Parathyroid adenoma (tissue), 2 donors: ENCODE measurements at regions not wholly inside any gene's neighbourhood (a gene's known extent, or its start where the extent isn't known, plus 50 kb on each side); places are given as distances from the start of the nearest gene placed in this dataset.

Experiments used
- H2AFZ ChIP-seq: fragments of 300-600 bp; sonication (generic); one replicate; pipeline ENCODE4 v1.7.0; 2017; ENCODE audit warnings: antibody characterized with exemption, mild to moderate bottlenecking
- H3K27ac ChIP-seq: fragments of 300-600 bp; sonication (generic); one replicate; pipeline ENCODE4 v1.7.0; 2017
- H3K27me3 ChIP-seq: fragments of 300-600 bp; sonication (generic); one replicate; pipeline ENCODE4 v1.7.0; 2017; ENCODE audit warnings: low read length; ENCODE audit not compliant: control insufficient read depth, insufficient read depth
- H3K36me3 ChIP-seq: fragments of 300-600 bp; sonication (generic); one replicate; pipeline ENCODE4 v1.7.0; 2017; ENCODE audit warnings: low read length; ENCODE audit not compliant: control insufficient read depth, insufficient read depth
- H3K4me1 ChIP-seq: fragments of 300-600 bp; sonication (generic); one replicate; pipeline ENCODE4 v1.7.0; 2017; ENCODE audit warnings: control low read depth
- H3K4me2 ChIP-seq: fragments of 300-600 bp; sonication (generic); one replicate; pipeline ENCODE4 v1.7.0; 2017; ENCODE audit warnings: low read length
- H3K4me3 ChIP-seq: fragments of 300-600 bp; sonication (generic); one replicate; pipeline ENCODE4 v1.7.0; 2017; ENCODE audit warnings: low read depth, low read length
- H3K79me2 ChIP-seq: fragments of 300-600 bp; sonication (generic); one replicate; pipeline ENCODE4 v1.7.0; 2017; ENCODE audit warnings: control low read depth
- H3K9ac ChIP-seq: fragments of 300-600 bp; sonication (generic); one replicate; pipeline ENCODE4 v1.7.0; 2017; ENCODE audit warnings: mild to moderate bottlenecking
- H3K9me3 ChIP-seq: fragments of 300-600 bp; sonication (generic); one replicate; pipeline ENCODE4 v1.7.0; 2017; ENCODE audit warnings: low read length; ENCODE audit not compliant: control insufficient read depth
- CTCF ChIP-seq: fragments of 300-600 bp; sonication (generic); IDR thresholded peaks from one replicate; pipeline ENCODE4 v1.7.0; 2017; ENCODE audit warnings: antibody characterized with exemption, mild to moderate bottlenecking
- donor health status: primary hyperparathyroidism.

- Histone ChIP-seq H3K4me2 (no peak overlapping the region), H3K4me3 (no peak overlapping the region), H3K36me3 (no peaks in the 10 kb centered on the region), H3K79me2 (no peaks in the 10 kb centered on the region), H3K9me3 (no peaks in the 10 kb centered on the region), H3K9ac (no peak overlapping the region), H3K27me3 (no peaks in the 10 kb centered on the region), H3K4me1 (no peaks in the 10 kb centered on the region), H2AFZ (no peak overlapping the region), H3K27ac (no peak overlapping the region)
- no peak for TF ChIP-seq CTCF
Observed at GRCh38 chr1:56147459-56147858, 431.9 kb downstream of the PLPP3 start.

GRCh38 chr1:56147034-56147433 lies 432.3 kb downstream of the PLPP3 start:
- H3K27ac ChIP-seq, result no peak overlapping the region
- TF ChIP-seq CTCF, result no peak

GRCh38 chr1:56146449-56146848 lies 432.9 kb downstream of the PLPP3 start:
- TF ChIP-seq CTCF, result no peak
- no peak overlapping the region for H3K9ac ChIP-seq
- no peaks in the 10 kb centered on the region for H3K36me3 ChIP-seq
- H3K27me3 ChIP-seq, result no peaks in the 10 kb centered on the region
- no peak overlapping the region for H3K4me3 ChIP-seq
- H3K4me2 ChIP-seq, result no peak overlapping the region
- no peaks in the 10 kb centered on the region for H3K79me2 ChIP-seq
- no peaks in the 10 kb centered on the region for H3K9me3 ChIP-seq
- no peak overlapping the region for H3K27ac ChIP-seq
- H2AFZ ChIP-seq, result no peak overlapping the region
- no peaks in the 10 kb centered on the region for H3K4me1 ChIP-seq

More at GRCh38 chr1:56147034-56147433, 432.3 kb downstream of the PLPP3 start:
- Histone ChIP-seq H3K79me2 (no peaks in the 10 kb centered on the region), H3K4me2 (no peak overlapping the region), H3K36me3 (no peaks in the 10 kb centered on the region), H3K9ac (no peak overlapping the region), H3K4me3 (no peak overlapping the region), H2AFZ (no peak overlapping the region), H3K9me3 (no peaks in the 10 kb centered on the region), H3K4me1 (no peaks in the 10 kb centered on the region), H3K27me3 (no peaks in the 10 kb centered on the region)

- no peak overlapping the region for H3K27ac ChIP-seq
Observed at GRCh38 chr1:56145581-56145980, 433.8 kb downstream of the PLPP3 start.

More at GRCh38 chr1:56145581-56145980, 433.8 kb downstream of the PLPP3 start:
- Histone ChIP-seq H2AFZ (no peak overlapping the region), H3K4me3 (no peak overlapping the region), H3K36me3 (no peaks in the 10 kb centered on the region), H3K4me2 (no peak overlapping the region), H3K4me1 (no peaks in the 10 kb centered on the region), H3K9me3 (no peaks in the 10 kb centered on the region), H3K9ac (no peak overlapping the region), H3K79me2 (no peaks in the 10 kb centered on the region), H3K27me3 (no peaks in the 10 kb centered on the region)
- no peak for TF ChIP-seq CTCF
